Posterior cingulate gyrus (tissue), 11 donors: ENCODE measurements at regions not wholly inside any gene's neighbourhood (a gene's known extent, or its start where the extent isn't known, plus 50 kb on each side); places are given as distances from the start of the nearest gene placed in this dataset.

Experiments
- DNase-seq, 10 donors: peaks; one replicate each; pipeline versions ENCODE4 v3.0.0 to v3.0.0-alpha.2; 2020 to 2021; ENCODE audit warnings: mixed read lengths in 3 of 10
- intact Hi-C: fragments of 100-400 bp; cut with DNase I; formaldehyde crosslinking; loops from one replicate; pipeline ENCODE4 v1.15.1; 2023

DNA sequence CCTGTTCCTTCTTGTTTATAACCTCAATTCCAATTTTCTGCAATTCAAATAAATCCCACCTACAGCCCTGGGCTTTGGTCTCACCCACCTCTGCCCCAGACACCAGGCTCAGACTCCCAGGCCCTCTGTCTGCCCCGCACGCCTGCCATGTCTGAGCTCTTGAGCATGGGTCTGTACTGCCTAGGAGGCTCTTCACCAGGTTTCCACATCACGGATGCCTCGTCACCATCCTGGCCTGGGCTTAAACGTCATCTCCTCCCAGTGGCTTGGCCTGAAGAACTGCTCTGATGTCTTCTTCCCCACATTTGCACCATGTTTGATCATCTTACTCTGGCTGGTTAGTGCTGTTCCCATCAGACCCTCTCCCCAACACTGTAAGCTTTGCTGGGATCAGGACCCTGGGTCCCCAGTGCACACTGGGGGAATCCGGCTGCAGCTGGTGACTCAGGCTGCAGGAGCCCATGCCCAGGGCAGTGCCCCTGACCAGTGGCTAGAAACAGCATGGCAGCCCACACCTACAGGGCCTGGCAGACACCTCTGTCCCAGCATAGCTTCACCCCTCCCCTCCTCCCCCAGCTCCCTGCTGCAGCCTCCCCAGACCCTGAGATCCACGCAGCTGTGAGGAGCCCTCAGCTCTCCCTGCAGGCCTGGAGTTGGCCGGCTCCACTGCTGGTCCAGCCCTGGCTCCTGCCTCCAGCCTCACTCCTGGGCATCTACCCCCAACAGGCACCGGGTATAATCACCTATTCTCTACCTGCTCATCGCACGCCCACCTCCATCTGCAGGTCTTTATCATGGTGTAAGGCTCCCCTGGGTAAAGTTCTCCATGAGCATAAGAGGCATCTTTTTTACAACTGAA lies 162.8 kb upstream of the NSMCE3 start:
- peak in 1 of 10 donors; percentile 73 for DNase-seq
- intact Hi-C loops: no loop called here

DNA sequence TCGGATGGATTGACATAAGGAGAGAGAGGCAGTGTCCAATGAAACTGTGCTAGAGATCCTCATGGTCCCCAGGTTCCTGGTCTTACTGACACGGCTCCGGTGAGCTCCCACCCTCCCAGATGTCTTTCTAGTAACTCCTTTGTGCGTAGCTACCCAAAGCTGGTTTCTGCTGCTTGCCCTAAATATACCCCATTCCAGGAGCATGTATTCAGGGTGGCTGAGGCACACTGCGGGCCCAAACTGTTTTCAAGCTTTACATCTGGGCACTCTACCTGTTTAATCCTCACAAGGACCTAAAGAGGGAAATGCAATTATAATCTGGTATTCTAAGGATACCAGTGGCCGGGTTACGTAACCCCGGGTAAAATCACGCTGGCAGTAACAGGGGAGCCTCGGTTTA lies 161.2 kb upstream of the NSMCE3 start:
- DNase-seq: peak in 1 of 10 donors; percentile 14
- intact Hi-C loops: no loop called here

DNA sequence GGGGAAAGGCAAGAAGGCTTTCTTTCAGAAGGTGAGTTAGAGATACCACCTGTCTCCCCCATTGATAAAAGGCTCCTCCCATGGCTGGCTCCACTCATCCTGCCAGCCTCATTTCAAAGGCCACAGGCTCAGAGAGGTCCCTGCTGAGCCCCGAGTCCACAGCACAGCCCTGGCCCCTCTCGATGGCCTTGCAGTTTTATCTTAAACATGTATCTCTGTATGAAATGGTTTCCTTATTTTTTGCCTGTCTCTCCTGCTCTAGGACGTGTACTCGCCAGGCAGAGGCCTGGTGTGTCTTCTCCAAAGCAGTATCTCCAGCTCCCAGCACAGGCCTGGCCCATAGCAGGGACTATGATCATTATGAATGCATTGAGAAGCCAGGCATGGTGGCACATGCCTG lies 160.5 kb upstream of the NSMCE3 start:
- peak in 1 of 10 donors; percentile 33 for DNase-seq
- intact Hi-C loops: no loop called here

DNA sequence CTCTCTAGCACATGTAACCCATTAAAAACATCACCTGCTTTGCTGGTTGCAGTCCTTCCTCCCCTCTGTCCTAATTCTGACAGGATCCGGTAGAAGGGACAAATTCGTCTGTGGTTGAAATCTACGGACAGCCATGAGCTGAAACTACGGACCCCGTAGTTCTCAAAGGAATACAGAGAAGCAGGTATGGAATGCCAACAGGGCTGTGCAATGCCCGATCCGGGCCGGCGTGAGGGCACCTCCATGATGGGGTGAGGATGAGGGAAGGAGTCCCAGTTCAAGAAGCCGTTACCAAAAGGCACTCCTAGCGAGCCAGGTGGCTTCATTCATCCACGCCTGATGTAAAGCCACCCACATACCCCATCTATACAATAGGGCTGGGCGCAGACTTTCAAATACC lies 160.0 kb upstream of the NSMCE3 start:
- DNase-seq: peak in 1 of 10 donors; percentile 66
- intact Hi-C loops: no loop called here

DNA sequence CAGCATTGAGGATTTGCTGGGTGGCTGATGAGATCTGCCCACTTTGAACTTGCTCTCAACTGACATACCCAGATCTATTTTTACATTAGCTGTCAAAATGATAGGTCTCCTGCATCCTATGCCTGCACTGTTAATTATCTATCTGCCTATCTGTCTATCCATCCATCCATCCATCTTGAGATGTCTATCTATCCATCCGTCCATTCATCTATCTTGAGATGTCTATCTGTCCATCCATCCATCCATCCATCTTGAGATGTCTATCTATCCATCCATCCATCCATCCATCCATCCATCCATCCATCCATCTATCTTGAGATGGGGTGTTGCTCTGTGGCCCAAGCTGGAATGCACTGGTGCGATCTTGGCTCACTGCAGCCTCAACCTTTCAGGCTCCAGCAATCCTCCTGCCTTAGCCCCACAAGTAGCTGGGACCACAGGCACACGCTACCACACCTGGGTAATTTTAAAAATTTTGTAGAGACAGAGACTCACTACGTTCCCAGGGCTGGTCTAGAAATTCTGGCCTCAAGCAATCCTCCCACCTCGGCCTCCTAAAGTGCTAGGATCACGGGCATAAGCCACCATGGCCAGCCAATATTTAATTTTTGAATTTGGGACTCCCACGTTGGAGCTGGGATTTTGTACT lies 159.4 kb upstream of the NSMCE3 start:
- intact Hi-C loops: no loop called here
- DNase-seq: peak in 1 of 10 donors; percentile 28

DNA sequence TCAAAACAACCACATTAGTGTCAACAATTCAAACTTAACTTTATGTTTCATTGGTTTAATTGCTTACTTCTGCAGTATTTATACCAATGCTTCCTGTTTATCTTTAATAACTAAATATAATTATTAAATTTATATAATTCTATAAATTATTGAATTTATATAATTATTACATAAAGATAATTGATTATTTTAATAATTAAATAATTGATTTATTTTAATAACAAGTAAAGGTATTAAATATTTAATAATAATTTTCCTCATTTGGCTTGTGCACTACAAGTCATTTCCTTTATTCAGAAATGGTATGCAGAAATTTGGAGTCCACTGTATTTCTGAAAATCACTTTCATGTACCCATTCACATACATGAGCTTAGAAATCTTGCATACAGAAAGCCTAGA lies 156.2 kb upstream of the NSMCE3 start:
- DNase-seq: no peak
- intact Hi-C loops: no loop called here

DNA sequence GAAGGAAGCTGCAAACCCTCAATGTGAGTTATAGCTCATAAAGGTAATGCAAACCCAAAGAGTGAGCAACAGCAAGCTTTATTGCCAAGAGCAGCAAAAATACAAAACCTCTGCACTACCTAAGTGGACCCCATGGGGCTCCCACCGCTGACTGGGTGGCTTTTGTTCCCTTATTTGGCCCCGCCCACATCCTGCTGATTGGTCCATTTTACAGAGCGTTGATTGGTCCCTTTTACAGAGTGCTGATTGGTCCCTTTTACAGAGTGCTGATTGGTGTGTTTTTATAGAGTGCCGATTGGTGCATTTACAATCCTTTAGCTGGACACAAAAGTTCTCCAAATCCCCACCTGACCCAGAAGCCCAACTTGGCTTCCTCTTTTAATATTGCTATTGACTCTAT lies 154.5 kb upstream of the NSMCE3 start:
- DNase-seq: peak in 1 of 10 donors; percentile 50
- intact Hi-C loops: no loop called here

DNA sequence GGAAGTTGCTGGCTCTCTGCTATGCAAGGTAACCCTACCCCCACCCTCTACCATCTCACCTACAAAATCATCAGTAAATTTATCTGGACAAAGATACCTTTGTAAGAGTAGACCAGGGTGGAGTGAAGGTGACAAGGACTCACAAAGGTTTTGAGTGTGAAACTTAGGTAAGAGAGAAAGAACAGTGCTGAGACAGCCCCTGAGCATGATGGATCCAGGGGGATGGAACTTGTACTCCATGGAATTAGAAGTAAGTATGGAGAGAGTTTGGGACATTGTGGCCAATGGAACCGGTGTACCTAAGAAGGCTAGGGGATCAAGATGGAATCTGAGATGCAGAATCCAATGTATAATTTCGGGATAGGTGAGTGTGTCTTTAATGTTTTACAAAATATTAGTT lies 153.0 kb upstream of the NSMCE3 start:
- intact Hi-C loops: no loop called here
- peak in 1 of 10 donors; percentile 5 for DNase-seq

DNA sequence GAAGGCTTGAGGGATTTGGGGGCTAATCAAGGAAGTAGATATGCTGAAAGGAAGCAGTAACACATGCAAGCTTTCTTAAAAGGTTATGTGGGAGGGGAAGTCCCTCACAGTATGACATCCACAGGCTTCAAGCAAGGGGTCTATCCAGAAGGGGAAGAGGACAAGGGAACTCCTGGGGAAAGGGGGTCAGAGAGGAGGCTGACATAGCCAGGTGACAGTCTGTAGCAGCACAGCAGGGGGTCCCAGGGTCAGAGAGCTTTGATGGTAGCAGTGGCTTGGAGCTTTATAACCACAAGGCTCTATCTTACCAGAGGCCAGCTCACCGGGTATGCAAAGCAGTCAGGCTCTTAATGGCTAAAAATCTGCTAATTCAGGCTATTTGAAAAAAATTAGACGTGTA lies 150.6 kb upstream of the NSMCE3 start:
- DNase-seq: peak in 1 of 10 donors; percentile 8
- intact Hi-C loops: no loop called here

DNA sequence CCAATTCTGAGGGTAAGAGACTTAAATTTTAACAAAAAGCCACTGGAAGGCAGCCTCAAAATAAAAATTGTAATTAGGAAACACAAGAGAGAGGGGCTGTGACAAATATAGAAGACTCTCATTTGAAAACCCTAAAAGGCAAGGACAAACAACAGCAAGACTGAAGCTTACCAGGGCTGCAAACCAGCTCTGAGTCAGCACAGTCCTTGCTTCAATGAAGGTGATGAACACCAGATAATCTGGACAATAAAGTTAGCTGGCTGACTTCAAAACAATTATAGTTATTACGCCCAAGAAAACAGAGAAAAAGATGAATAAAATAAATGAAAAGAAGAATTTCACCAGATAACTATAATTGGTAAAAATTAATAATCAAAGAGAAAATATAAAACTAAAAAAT lies 149.3 kb upstream of the NSMCE3 start:
- intact Hi-C loops: no loop called here
- no peak for DNase-seq

DNA sequence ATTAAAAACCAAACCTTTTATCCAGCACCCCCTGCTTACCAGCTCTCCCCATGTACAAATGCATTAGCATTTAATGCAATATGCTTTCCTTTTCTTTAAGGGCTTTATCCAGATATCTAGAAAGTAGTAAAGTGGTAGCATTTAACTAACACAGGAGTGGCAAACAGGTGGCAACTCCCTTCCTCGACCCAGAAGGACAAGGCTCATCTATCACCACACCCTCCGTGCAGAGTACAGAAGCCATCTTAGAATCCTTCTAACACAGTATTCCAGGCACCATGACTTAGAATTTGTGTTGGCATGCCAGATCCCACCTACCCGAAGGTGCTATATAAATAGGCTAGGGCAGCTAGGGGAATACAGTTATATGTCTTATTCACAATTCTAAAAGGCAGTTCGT lies 148.6 kb upstream of the NSMCE3 start:
- no peak for DNase-seq
- intact Hi-C loops: no loop called here

DNA sequence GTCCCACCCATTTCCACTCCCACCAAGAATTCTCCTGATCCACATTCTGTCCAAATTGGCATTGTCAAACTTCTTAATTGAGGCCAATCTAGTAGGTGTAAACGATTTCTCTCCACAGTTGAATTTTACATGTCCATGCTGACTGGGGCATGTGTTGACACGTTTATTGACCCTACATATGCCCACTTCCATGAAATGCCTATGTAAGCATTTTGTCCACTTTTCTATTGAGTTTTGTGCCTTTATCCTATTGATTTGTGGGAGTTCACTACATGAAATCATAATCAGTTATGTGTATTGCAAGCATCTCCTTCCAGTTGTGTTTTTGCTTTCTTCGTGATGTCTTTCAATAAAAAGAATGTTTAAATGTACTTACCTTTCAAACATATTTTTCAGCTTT lies 141.7 kb upstream of the NSMCE3 start:
- intact Hi-C loops: no loop called here
- no peak for DNase-seq

DNA sequence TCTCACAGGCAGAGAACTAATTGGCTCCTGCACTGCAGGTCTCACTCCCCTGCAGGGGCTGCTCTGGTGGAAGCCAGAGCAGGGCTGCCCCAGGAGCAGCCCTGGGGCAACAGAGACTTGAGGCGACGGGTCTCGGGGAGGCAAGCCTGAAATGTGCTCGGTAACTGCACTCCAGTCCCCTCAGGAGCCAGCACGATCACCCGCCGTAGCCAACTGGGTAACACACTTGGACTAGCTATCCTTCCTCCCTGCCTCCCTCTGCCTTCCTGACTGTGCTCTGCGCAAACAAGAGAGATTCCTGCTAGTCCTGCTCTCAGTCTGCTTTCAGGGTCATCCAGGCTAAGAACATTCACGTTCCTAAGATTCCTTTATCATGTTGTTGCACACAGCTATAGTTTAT lies 140.7 kb upstream of the NSMCE3 start:
- intact Hi-C loops: no loop called here
- DNase-seq: no peak

DNA sequence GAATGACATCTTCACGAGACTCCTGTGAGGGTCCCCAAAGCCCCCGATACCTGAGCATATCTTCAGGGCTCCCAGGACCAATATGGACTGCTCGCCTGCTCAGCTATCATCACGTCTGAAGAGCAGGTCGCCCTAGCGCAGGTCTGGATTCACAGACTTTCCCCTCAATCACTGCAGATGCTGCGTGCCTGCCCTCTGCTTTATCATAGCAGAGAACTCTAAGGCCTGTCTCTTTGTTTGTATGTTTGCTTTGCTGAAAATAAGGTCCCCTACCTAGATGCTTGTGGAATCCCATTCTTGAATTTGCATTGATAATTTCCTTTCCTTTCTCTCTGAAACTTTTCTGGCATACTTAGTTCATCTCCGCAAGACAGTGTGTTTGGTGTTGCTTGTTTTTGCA lies 140.3 kb upstream of the NSMCE3 start:
- DNase-seq: no peak
- intact Hi-C loops: no loop called here

DNA sequence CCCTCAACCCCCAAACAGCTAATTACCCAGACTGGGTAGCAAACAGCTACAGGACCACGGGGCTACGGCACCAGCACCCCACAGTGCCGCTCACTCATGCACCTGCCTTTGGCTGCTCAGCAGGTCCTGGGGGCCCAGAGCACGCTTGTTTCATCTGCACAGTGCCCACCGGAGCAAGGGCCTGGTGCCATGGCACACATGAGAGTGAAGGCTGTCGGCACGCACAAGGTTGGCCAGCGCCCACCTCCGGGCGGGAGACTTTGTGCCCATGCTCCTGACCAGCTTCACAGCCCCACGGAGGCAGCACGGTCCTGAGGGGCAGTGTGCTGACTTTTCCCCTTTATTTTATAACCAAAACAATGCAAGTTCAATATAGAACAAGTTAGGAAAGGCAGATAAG lies 135.9 kb upstream of the NSMCE3 start:
- intact Hi-C loops: no loop called here
- peak in 1 of 10 donors; percentile 82 for DNase-seq

DNA sequence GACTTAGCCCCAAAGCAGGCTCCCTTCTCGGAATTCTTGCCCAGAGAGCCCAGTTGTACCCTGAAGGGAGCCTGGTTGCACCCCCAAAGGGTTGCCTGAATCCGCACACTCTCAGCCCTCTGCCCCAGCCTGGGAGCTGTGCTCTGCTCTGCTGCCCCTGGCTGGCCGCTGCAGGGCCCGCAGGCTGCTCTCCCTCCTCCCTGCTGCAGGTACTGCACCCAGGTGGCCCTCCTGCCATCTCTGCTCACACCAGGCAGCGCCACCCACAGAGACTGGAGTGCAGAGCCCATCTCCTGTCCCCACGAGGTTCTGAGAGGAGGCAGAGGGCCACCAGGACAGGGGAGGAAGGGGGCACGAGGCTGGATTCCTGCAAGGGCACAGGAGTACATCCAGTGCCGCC lies 134.2 kb upstream of the NSMCE3 start:
- intact Hi-C loops: no loop called here

DNA sequence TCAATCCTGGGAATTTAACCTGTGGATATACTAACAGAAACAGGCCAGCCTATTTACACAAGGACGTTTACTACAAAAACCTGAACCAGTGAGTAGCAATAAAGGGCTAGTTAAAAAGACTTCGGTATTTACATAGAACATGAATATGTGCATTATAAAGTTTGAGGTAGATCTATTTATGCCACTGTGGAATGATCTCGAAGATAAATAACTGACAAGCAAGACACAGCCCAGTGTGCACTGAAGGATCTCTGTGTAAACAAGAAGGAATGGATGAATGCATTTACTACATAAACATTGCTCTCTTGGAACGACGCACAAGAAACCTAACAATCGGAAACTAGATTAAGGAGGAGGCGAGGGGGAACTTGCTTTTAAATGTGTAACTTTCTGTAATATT lies 132.0 kb upstream of the NSMCE3 start:
- DNase-seq: no peak

More for the DNA sequence above, 134.2 kb upstream of the NSMCE3 start:
- peak in 1 of 10 donors; percentile 81 for DNase-seq

DNA sequence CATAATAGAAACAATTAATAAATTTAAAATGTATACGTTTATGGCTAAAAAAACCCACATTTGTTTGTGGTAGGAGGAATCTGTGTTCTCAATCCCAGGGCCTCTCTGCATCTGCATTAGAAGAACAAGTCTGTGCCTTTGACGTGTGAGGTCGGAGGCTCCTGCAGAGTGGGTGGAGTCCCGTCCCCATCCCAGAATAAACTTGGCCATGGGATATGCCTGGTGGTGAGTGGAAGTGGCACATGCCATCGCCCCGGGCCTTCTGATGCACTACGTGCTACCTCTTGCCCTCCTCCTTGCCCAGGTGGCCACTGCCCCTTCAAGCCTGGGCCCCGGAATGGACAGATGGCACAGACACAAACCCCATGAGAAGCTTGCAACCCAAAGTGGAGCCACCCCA lies 131.1 kb upstream of the NSMCE3 start:
- DNase-seq: peak in 1 of 10 donors; percentile 81
- intact Hi-C loops: no loop called here

More for the DNA sequence above, 132.0 kb upstream of the NSMCE3 start:
- intact Hi-C loops: no loop called here

DNA sequence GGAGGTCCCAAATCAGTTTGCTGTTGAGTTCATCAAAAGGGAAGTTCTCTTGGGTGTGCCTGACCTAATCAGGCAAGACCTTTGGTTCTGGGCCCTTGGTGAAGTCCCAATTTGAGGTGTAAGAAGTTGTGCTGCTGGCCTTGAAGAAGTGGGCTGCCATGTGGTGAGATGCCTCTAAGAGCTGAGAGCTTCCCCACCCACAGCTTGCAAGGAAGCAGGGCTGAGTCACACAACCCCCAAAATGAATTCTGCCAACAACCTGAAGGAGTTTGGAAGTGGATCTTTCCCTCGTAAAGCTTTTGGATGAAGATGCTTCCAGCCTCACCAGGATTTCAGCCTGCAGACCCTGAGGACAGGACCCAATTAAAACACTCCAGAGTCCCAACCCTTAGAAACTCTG lies 129.3 kb upstream of the NSMCE3 start:
- no peak for DNase-seq
- intact Hi-C loops: no loop called here

DNA sequence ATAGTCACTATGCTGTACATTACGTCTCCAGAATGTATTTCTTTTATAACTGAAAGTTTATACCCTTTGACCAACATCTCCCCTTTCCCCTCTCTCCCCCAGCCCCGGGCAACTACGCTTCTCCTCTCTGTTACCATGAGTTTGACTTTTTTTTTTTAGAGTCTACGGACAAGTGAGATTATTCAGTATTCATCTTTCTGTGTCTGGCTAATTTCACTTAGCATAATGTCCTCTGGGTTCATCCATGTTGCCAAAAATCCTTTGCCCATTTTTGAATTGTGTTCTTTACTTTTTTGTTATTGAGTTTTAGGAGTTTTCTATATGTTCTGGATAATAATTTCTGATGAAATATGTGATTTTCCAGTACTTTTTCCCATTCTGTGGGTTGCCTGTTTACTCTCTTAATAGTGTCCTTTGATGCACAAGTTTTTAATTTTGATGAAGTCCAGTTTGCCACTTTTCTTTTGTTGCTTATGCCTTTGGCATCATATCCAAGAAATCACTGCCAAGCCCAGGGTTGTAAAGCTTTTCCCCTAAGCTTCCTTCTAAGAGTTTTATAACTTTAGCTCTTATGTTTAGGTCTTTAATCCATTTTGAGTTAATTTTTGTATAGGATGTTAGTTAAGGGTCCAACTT lies 126.7 kb upstream of the NSMCE3 start:
- DNase-seq: no peak
- intact Hi-C loops: no loop called here

DNA sequence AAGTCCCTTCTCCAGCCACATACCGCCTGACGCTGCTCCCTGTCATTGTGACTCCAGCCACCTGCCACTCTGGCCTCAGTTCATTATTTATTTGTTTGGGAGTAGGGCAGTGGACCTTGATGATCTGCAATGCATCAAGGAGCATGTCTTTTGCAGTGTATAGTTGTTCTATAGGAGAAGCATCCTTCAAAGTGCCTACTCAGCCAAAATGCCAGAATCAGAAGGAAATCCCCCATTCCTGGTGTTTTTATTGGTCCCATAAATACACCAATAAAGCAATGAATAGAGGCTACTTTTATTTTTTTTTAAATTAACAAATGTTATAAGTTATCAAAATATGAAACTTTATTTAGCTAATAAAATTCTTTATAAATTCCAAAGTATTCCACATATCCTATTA lies 123.8 kb upstream of the NSMCE3 start:
- DNase-seq: no peak
- intact Hi-C loops: no loop called here

DNA sequence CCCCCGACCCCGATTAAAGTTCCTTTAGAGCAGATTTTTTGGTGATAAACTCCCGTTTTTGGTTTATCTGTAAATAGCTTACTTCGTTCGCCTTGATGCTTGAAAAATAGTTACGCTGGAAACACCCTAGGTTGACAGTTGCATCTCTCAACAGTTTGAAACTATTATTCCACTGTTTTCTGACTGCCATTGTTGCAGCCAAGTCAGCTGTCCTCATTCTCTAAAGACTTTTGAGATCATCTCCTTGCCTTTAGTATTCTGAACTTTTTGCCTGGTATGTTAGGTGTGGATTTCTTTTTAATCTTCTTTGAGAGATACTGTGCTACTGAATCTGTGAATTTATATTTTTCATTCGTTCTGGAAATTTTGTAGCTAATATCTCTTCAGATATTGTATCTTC lies 122.7 kb upstream of the NSMCE3 start:
- intact Hi-C loops: no loop called here
- DNase-seq: no peak
